ENCODE measurements at regions not wholly inside any gene's neighbourhood (a gene's known extent, or its start where the extent isn't known, plus 50 kb on each side); places are given as distances from the start of the nearest gene placed in this dataset.
"Not testable (repeated sequence)": the region's sequence is repeated elsewhere in the genome, so short reads cannot be mapped to it uniquely, and the experiment has no call there.

DNA sequence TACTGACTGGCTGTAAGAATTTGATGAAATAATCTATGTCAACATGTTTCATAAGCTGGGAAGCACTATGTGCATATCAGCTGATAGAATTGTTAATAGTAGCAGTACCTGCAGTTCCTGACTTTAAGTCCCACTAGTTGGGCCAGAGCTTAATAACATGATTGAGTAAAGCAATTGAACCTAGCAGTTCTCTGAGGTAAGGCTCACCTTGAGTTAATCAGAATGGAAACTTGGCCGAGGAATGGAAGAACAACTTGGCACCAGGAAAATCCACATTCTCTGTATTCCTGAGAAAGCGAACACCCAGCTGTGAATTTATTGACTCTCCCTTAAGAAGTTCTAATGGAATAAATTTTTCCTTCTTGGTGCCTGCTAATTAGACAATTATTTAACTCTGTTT is 262.6 kb downstream of the IGSF11 start:
- DNase-seq (ENCODE audit: low read depth), result no peak

DNA sequence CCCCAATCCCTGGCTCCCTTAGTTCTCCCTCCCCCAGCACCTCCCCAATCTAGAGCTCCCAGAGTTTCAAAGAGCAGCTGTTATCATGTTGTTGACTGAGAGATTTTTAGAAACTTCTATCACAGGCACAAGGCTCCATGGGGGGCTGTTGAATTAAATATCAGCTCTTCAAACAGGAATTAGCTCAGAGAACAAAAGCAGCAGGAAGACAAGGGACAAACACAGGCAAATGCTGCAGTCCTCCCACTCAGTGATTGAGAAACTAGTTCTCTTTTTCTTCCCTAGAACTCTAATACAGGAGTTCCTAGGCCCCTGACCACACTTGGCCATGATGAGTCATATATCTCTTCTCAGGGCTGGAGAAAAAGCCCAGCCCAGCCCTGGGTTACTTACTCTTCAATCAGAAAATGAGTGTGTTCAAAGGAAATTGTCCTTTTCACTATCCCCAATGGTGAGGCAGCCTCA is 262.1 kb downstream of the IGSF11 start:
- no peak for DNase-seq (ENCODE audit: low read depth)

GRCh38 chr3:118775021-118775420 is 259.6 kb downstream of the IGSF11 start:
- no peak for DNase-seq (ENCODE audit: low read depth)

DNA sequence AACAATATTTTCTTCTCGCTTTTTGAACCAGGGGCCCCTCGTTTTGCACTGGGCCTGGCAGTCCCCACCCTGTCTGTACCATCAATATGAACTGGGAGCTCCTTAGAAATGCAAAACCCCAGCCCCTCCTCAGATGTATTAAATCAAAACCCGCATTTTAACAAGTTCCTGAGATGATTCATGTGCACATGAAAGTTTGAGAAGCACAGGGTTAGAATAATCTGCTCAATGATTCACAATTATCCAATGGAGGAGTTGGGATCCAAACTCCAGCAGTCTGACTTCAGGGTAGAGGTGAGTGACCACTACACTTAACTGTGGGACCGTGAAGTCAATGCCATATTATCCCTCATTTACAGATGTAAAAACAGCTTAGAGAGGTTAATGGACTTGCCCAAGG is 256.4 kb downstream of the IGSF11 start:
- DNase-seq (ENCODE audit: low read depth), result no peak

GRCh38 chr3:118781232-118781631 is 253.4 kb downstream of the IGSF11 start:
- DNase-seq (ENCODE audit: low read depth), result no peak

DNA sequence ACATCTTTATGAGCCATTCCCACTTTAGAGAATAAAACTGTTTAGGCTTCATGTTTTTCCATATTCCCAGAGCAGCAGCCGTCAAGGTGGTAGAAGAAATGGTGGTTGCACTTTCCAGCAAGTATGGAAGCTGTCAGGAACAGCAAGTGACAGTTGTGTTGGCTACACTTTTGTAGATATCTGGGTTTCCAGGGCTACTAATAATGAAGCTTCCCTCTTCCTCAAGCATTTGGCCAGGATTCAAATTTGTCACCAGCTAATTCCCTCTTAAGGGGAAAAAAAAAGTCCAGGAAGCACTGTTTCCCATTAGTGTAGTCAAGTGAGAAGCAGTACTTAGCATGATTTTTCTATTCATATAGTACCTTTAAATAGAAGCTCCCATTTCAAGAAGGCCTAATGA is 252.8 kb downstream of the IGSF11 start:
- DNase-seq (ENCODE audit: low read depth), result no peak

- no peak for DNase-seq (ENCODE audit: low read depth)
Observed at GRCh38 chr3:118782755-118783202, 251.9 kb downstream of the IGSF11 start.

DNA sequence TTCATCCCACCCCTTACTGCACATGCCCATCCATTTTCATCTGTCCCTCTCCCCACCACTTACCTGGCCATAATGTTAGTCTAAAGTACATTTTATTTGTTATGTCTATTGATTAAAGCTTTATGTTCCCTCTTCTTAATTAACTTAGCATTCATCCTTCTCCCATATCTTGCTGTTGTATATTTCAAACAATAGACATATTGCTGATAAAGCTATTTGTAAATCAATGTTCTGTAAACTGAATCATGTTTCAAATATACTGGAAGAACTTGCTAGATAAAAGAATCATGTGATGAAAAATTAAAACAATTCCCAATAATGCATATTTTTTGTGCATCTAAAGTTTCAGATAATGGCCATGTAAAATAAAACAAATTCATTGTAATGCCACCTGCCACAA is 249.2 kb downstream of the IGSF11 start:
- no peak for DNase-seq (ENCODE audit: low read depth)

DNA sequence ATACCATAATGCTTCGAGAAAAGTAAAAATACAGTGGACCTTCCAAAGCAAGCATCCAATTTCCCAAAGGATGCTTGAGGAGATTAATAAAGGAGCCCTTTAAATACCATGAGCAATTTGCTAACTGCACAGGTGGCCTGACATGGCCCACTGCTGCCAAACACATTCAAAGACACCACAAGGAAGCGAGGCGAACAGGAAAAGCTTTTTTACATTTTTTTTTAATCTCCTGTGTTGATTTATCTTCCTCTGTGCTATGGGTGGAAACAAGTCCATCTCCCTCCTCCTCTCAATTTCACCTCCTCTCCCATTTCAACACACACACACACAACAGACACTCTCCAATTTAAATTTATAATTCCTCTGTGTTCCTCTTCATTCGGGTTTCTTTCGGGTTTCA is 243.4 kb downstream of the IGSF11 start:
- no peak for DNase-seq (ENCODE audit: low read depth)

DNA sequence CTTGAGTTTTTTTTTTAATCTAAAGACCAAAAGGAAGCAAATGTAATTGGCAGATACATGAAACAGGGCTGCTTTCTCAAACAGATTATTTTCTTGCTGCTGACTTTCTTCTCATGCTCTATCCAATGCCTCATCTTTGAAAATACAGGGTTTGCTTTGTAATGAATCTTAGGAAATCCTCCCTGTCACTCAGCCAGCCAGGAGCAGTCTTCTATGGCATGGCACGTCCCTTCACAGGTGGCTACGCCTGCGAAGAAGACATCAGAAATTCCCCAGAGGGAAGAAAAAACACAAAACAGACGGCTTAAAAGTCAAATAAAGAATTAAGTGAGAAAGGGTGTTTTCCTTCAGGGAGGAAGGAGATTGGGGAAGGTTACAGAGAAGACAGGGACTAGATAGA is 242.5 kb downstream of the IGSF11 start:
- DNase-seq (ENCODE audit: low read depth), result no peak

GRCh38 chr3:118793176-118793575 is 241.5 kb downstream of the IGSF11 start:
- no peak for DNase-seq (ENCODE audit: low read depth)

DNA sequence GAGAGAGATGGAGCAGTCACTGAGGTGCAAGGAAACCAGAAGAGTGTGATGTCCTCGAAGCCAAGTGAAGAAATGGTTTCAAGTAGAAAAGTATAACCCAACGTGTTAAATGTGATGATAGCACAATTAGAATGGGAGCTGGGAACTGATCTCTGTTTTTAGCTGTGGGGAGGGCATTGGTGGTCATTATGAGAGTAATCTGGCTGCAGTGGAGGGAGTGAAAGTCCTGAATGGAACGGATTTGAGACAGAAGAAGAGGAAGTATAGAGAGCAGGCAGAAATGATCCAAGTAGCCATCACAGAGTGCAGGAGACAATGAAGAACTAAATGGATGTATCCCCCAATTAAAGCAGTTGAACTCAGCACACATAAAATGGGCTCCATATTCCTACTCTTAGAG is 235.3 kb downstream of the IGSF11 start:
- DNase-seq (ENCODE audit: low read depth), result no peak

DNA sequence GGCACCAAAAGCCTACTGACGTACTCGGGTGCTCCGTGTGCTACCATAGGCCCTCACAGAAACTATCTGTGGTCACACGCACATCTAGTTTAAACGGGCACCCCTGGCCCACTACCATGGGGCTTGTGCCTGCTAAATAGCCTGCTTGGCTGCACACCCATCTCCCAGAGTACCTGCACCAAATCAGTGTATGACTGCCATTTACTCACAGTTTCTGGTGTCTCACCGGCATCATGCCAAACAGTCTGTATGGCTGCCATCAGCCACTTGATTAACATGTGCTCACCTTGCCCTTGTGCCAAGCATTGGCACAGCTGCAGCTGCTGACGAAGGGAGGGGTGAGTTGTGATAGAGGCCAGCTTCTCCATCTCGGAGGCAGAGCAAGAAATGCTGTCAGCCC is 232.7 kb downstream of the IGSF11 start:
- no peak for DNase-seq (ENCODE audit: low read depth)

DNA sequence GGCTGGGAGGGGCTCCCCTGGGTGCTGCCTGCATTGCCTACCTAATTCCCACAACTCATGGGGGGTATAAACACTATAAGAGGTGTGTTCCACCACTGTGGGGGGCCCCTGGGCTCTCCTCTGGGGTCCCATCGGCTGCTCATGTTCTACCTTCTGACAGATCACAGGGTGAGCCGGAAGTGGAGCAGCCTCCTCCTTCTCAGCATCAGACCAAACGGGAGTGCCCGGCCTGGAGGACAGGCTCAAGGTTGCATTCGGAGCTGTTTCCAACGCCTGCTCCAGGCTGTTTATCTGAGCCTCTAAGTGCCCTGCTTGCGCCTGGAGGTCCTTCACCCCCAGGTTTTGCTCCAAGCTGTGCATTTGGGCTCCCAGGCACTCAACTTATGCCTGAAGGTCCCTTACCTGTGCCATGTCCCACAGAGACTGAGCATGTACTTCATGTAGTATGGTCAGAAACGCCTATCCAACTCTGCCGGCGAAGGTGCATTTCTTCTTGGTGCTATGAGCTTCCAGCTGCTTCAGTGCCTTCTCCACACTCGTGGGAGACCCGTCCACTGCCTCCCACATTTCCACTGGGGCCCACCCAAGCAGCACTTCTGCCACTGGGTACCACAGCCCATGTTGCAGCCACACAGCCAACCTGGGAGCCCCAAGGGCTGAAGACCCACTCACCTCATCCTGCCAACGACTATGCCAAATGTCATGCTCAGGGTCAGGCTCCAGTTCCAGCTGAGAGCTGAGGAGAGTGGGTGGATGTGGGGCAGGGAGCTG is 232.1 kb downstream of the IGSF11 start:
- no peak for DNase-seq (ENCODE audit: low read depth)

- DNase-seq (ENCODE audit: low read depth), result no peak
Observed at GRCh38 chr3:118803096-118803476, 231.6 kb downstream of the IGSF11 start.

- DNase-seq (ENCODE audit: low read depth), result no peak
Observed at GRCh38 chr3:118805007-118805406, 229.6 kb downstream of the IGSF11 start.

DNA sequence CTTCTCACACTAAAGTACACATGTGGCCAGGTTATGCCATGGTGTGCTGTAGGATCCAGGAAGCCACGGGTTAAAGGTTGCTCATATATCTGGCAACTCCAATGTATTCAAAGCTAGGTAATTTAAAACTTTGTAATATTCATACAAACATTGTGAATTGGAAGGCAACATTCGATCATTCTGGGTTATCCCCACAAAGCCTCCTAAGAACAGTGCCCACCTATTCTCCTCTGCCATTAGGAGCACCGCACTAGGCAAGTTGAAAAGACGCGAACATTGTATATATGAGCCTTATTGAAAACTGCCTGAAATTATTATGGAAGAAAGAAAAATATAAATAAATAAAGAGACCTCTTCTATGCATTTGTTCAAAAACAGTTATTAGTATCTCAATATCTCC is 228.2 kb downstream of the IGSF11 start:
- DNase-seq (ENCODE audit: low read depth), result no peak

DNA sequence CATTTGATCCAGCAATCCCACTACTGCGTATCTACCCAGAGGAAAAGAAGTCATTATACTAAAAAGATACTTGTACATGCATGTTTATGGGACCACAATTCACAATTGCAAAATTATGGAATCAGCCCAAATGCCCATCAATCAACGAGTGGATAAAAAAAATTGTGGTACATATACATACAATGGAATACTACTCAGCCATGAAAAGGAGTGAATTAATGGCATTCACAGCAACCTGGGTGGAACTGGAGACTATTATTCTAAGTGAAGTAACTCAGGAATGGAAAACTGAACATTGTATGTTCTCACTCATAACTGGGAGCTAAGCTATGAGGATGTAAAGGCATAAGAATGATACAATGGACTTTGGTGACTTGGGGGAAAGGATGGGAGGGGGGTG is 227.3 kb downstream of the IGSF11 start:
- DNase-seq (ENCODE audit: low read depth), result not testable (repeated sequence)

GRCh38 chr3:118808723-118809122 is 225.9 kb downstream of the IGSF11 start:
- DNase-seq (ENCODE audit: low read depth), result no peak

- DNase-seq (ENCODE audit: low read depth), result no peak
Observed at GRCh38 chr3:118809696-118810498, 224.7 kb downstream of the IGSF11 start.

DNA sequence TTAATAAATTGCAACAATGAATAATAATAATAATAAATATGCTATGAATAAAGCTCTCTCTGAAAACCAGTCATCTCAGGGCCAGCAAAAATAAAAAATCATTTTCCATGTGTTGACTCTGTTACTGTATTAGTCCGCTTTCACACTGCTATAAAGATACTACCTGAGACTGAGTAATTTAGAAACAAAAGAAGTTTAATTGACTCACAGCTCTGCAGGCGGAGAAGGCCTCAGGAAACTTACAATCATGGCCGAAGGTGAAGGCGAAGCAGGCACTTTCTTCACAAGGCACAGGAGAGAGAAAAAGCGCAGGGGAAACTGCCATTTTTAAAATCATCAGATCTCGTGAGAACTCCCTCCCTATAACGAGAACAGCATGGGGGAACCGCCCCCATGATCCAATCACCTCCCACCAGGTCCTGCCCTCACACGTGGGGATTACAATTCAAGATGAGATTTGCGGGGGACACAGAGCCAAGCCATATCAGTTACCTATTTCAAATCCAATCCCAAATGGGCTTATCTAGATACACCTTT is 224.1 kb downstream of the IGSF11 start:
- no peak for DNase-seq (ENCODE audit: low read depth)

DNA sequence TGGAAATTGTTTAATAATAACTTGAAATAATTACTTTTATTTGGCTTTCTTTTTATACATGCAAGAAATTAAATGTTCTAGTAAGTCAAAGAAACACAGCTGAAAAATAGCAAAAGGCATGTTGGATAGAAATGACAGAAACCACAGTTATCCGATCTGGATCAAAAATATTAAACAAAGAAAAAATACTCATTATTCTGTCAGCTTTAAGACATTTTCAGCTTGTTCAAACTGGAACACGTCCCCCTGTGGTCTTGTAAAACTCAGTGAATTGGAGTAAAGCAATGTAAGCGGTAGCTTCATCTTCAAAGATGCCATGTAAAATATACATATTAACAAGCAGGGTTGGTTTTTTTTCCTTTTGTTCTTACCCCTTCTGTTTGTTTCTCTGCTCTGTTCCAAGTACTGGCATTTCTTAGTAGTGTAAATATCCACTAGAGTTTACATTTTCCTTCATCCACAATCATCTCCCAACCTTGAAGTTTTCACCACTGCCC is 223.4 kb downstream of the IGSF11 start:
- DNase-seq (ENCODE audit: low read depth), result no peak

DNA sequence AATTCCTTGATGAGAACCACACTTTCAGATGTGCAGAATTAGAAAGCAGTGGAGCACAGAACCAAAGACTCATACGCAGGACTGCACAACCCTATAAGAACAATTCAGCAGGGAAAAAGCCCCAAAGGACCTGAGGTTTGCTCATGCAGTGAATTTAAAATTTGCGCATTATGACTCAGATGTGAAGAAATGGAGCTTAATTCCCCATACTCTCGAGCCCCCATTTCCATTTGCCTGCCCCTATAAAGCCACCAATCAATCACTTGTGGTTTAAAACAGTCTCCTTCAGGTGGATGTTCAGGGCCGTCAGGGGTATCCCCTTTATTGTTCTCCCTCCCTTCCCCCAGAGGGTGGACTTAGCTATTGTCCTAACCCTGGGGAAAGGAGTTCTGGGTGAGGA is 221.2 kb downstream of the IGSF11 start:
- DNase-seq (ENCODE audit: low read depth), result no peak

Data from stimulated activated CD8-positive, alpha-beta memory T cell treated with anti-CD3 and anti-CD28 coated beads, Interleukin-7, amount 100 ng/mL, for 24 hours (primary cell).